ENCODE measurements at regions not wholly inside any gene's neighbourhood (a gene's known extent, or its start where the extent isn't known, plus 50 kb on each side); places are given as distances from the start of the nearest gene placed in this dataset.
A peak's percentile ranks its signal among the peaks of the same experiment; 100 is the strongest.

GRCh38 chr4:18366892-18367291 lies 345.3 kb upstream of the LCORL start:
- DNase-seq (ENCODE audit: low spot score): peak; percentile 50

GRCh38 chr4:18366136-18366535 lies 344.6 kb upstream of the LCORL start:
- DNase-seq (ENCODE audit: low spot score): no peak

GRCh38 chr4:18343581-18343980 lies 322.0 kb upstream of the LCORL start:
- DNase-seq (ENCODE audit: low spot score): no peak

- DNase-seq (ENCODE audit: low spot score): no peak
Measured at GRCh38 chr4:18342847-18343246, 321.3 kb upstream of the LCORL start.

GRCh38 chr4:18321956-18322530 lies 300.5 kb upstream of the LCORL start:
- DNase-seq (ENCODE audit: low spot score): no peak

- no peak for DNase-seq (ENCODE audit: low spot score)
Measured at GRCh38 chr4:18319431-18319830, 297.9 kb upstream of the LCORL start.

- DNase-seq (ENCODE audit: low spot score): no peak
Measured at GRCh38 chr4:18318682-18319388, 297.3 kb upstream of the LCORL start.

- DNase-seq (ENCODE audit: low spot score): no peak
Measured at GRCh38 chr4:18314731-18315130, 293.2 kb upstream of the LCORL start.

- DNase-seq (ENCODE audit: low spot score): no peak
Measured at GRCh38 chr4:18297684-18298083, 276.1 kb upstream of the LCORL start.

- DNase-seq (ENCODE audit: low spot score): no peak
Measured at GRCh38 chr4:18296411-18296810, 274.9 kb upstream of the LCORL start.

- no peak for DNase-seq (ENCODE audit: low spot score)
Measured at GRCh38 chr4:18294846-18295245, 273.3 kb upstream of the LCORL start.

GRCh38 chr4:18294021-18294420 lies 272.5 kb upstream of the LCORL start:
- no peak for DNase-seq (ENCODE audit: low spot score)

- DNase-seq (ENCODE audit: low spot score): no peak
Measured at GRCh38 chr4:18292411-18292810, 270.9 kb upstream of the LCORL start.

GRCh38 chr4:18291981-18292380 lies 270.4 kb upstream of the LCORL start:
- DNase-seq (ENCODE audit: low spot score): no peak

GRCh38 chr4:18291256-18291655 lies 269.7 kb upstream of the LCORL start:
- DNase-seq (ENCODE audit: low spot score): no peak

- DNase-seq (ENCODE audit: low spot score): no peak
Measured at GRCh38 chr4:18285357-18285756, 263.8 kb upstream of the LCORL start.

- DNase-seq (ENCODE audit: low spot score): no peak
Measured at GRCh38 chr4:18278244-18278643, 256.7 kb upstream of the LCORL start.

- DNase-seq (ENCODE audit: low spot score): no peak
Measured at GRCh38 chr4:18262832-18263231, 241.3 kb upstream of the LCORL start.

- DNase-seq (ENCODE audit: low spot score): no peak
Measured at GRCh38 chr4:18252052-18252451, 230.5 kb upstream of the LCORL start.

- DNase-seq (ENCODE audit: low spot score): no peak
Measured at GRCh38 chr4:18250564-18250963, 229.0 kb upstream of the LCORL start.

- DNase-seq (ENCODE audit: low spot score): no peak
Measured at GRCh38 chr4:18248611-18249010, 227.1 kb upstream of the LCORL start.

GRCh38 chr4:18247189-18247588 lies 225.6 kb upstream of the LCORL start:
- no peak for DNase-seq (ENCODE audit: low spot score)

- no peak for DNase-seq (ENCODE audit: low spot score)
Measured at GRCh38 chr4:18242919-18243693, 221.6 kb upstream of the LCORL start.
